Natural killer cell (primary cell): ENCODE measurements at regions not wholly inside any gene's neighbourhood (a gene's known extent, or its start where the extent isn't known, plus 50 kb on each side); places are given as distances from the start of the nearest gene placed in this dataset.
"Not testable (repeated sequence)": the region's sequence is repeated elsewhere in the genome, so short reads cannot be mapped to it uniquely, and the experiment has no call there.

ENCODE experiments used
- ATAC-seq, 3 donors: fragments of 150-1000 bp in 2 of 3; fragments of 200-7000 bp in 1 of 3; cut with Tn5 transposase; 1 replicate in 1 of 3; 2 replicates in 2 of 3; pipeline ENCODE4 v1.10.0; 2021; ENCODE audit warnings: mild to moderate bottlenecking in 2 of 3, moderate library complexity in 2 of 3
- DNase-seq, 2 donors: peaks; one replicate each; pipeline versions ENCODE4 v3.0.0 to v3.0.0-alpha.2; 2013 to 2021; ENCODE audit warnings: mixed read lengths in 1 of 2
- H3K27ac ChIP-seq: one replicate; pipeline ENCODE4 v1.5.1; 2013; ENCODE audit warnings: mild to moderate bottlenecking, low read length
- H3K27me3 ChIP-seq: one replicate; pipeline ENCODE4 v1.6.1; 2013; ENCODE audit warnings: low read length; ENCODE audit not compliant: control insufficient read depth, insufficient read depth
- H3K36me3 ChIP-seq: one replicate; pipeline ENCODE4 v1.6.1; 2013; ENCODE audit warnings: low read length; ENCODE audit not compliant: control insufficient read depth, insufficient read depth
- H3K4me1 ChIP-seq: one replicate; pipeline ENCODE4 v1.6.1; 2013; ENCODE audit warnings: low read length; ENCODE audit not compliant: control insufficient read depth, insufficient read depth
- H3K4me3 ChIP-seq: one replicate; pipeline ENCODE4 v1.5.1; 2013; ENCODE audit warnings: low read length
- H3K9me3 ChIP-seq: one replicate; pipeline ENCODE4 v1.6.1; 2013; ENCODE audit warnings: low read length; ENCODE audit not compliant: control insufficient read depth, insufficient read depth
- H3K27ac Mint-ChIP-seq, 2 donors: one replicate each; pipeline ENCODE4 v1.8.0; 2022; ENCODE audit warnings: mild to moderate bottlenecking in 2 of 2, mixed read lengths in 2 of 2, moderate library complexity in 1 of 2
- H3K27me3 Mint-ChIP-seq, 2 donors: one replicate each; pipeline ENCODE4 v1.8.0; 2022; ENCODE audit warnings: low read depth in 2 of 2, mixed read lengths in 2 of 2
- H3K36me3 Mint-ChIP-seq: one replicate; pipeline ENCODE4 v1.8.0; 2022; ENCODE audit warnings: mixed read lengths
- H3K4me1 Mint-ChIP-seq, 2 donors: one replicate each; pipeline ENCODE4 v1.8.0; 2022; ENCODE audit warnings: mixed read lengths in 2 of 2
- H3K4me3 Mint-ChIP-seq: one replicate; pipeline ENCODE4 v1.8.0; 2022; ENCODE audit warnings: mild to moderate bottlenecking, moderate library complexity, mixed read lengths
- H3K9me3 Mint-ChIP-seq, 2 donors: one replicate each; pipeline ENCODE4 v1.8.0; 2022; ENCODE audit warnings: mixed read lengths in 2 of 2
- CTCF ChIP-seq: fragments of 200-600 bp; IDR thresholded peaks from one replicate; pipeline ENCODE4 v1.8.0; 2022; ENCODE audit warnings: antibody characterized with exemption
- WGBS: methylation state at CpG from one replicate; pipeline ENCODE4 v1.1.7; 2013; ENCODE audit warnings: missing lambda C conversion rate; ENCODE audit not compliant: insufficient coverage; 5-methylcytosine and 5-hydroxymethylcytosine counted together
- intact Hi-C: fragments of 100-400 bp; cut with micrococcal nuclease; formaldehyde crosslinking; loops from one replicate; pipeline ENCODE4 v1.14.2; 2022

- no peaks in the 10 kb centered on the region for H3K9me3 Mint-ChIP-seq
- H3K27ac ChIP-seq: no peak overlapping the region
- WGBS: 60% methylated on average over 14 of the region's 15 CpGs
Measured at GRCh38 chrX:10676235-10676957, 56.0 kb upstream of the MID1 start.

DNA sequence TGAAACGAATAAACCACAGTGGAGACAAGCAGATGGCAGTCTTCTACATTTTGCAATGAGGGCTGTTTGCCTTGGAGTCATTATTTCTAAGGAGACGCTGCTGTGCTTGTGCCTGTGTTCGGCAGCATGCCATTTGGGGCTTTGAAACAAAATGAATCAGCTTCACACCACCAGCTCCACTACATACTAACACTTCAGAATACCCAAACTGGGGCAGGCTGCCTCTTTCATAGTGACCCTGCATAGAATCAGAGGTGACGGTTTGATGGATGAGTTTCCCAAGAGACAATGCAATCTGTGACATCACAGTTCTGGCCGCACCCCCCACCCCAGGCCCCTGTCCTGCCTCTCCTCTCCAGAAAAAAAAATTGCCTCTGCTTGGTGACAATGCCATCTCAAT is 57.1 kb upstream of the MID1 start:
- Histone ChIP-seq H3K27ac (no peak overlapping the region), H3K36me3 (no peaks in the 10 kb centered on the region), H3K9me3 (no peaks in the 10 kb centered on the region), H3K4me3 (no peak overlapping the region), H3K4me1 (no peaks in the 10 kb centered on the region), H3K27me3 (no peaks in the 10 kb centered on the region)
- 94% methylated on average over 4 of the region's 5 CpGs for WGBS
- Mint-ChIP-seq H3K36me3 (no peaks in the 10 kb centered on the region), H3K27ac (no peak overlapping the region), H3K9me3 (no peaks in the 10 kb centered on the region), H3K4me1 (no peaks in the 10 kb centered on the region), H3K27me3 (peaks cover 0 to 7% of the 10 kb centered on the region in 2 donors), H3K4me3 (no peak overlapping the region)
- DNase-seq: no peak
- ATAC-seq: no peak
- no peak for TF ChIP-seq CTCF
- intact Hi-C loops: no loop called here

More at GRCh38 chrX:10676235-10676957, 56.0 kb upstream of the MID1 start:
- ATAC-seq (no peak), DNase-seq (no peak)
- Histone ChIP-seq H3K36me3 (no peaks in the 10 kb centered on the region), H3K9me3 (no peaks in the 10 kb centered on the region), H3K4me1 (no peaks in the 10 kb centered on the region), H3K27me3 (no peaks in the 10 kb centered on the region), H3K4me3 (no peak overlapping the region)
- intact Hi-C loops: no loop called here
- no peaks in the 10 kb centered on the region for H3K4me1 Mint-ChIP-seq
- no peaks in the 10 kb centered on the region for H3K36me3 Mint-ChIP-seq
- no peak overlapping the region for H3K4me3 Mint-ChIP-seq
- H3K27me3 Mint-ChIP-seq: peaks cover 0 to 7% of the 10 kb centered on the region in 2 donors
- no peak overlapping the region for H3K27ac Mint-ChIP-seq
- TF ChIP-seq CTCF: no peak

DNA sequence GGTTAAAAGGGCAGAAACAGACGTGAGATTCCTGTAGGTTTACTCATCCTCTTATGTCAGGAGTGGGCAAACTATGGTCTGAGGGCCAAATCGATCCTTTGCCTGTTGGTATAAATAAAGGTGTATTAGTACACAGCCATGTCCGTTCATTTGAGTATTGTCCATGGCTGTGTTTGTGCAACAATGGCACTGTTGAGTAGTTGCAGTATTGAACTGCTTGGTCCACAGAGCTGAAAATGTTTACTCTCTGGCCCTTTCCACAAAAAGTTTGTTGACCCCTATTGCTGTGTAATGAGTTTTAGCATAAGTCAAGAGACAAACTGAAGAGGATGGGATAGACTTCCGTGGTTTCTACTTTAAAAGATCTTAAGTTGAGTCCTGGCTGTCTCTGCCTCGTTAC is 59.0 kb upstream of the MID1 start:
- intact Hi-C loops: no loop called here
- Histone ChIP-seq H3K27me3 (no peaks in the 10 kb centered on the region), H3K4me1 (no peaks in the 10 kb centered on the region), H3K36me3 (no peaks in the 10 kb centered on the region), H3K4me3 (no peak overlapping the region), H3K9me3 (no peaks in the 10 kb centered on the region), H3K27ac (no peak overlapping the region)
- Mint-ChIP-seq H3K4me1 (no peaks in the 10 kb centered on the region), H3K36me3 (no peaks in the 10 kb centered on the region), H3K27me3 (peaks cover 0 to 7% of the 10 kb centered on the region in 2 donors), H3K4me3 (no peak overlapping the region), H3K9me3 (no peaks in the 10 kb centered on the region), H3K27ac (no peak overlapping the region)
- no peak for TF ChIP-seq CTCF
- 86% methylated on average over 4 of the region's 5 CpGs for WGBS
- ATAC-seq: no peak
- DNase-seq: no peak

GRCh38 chrX:10681167-10681566 is 60.8 kb upstream of the MID1 start:
- no peaks in the 10 kb centered on the region for H3K9me3 Mint-ChIP-seq
- H3K27me3 Mint-ChIP-seq: peaks cover 0 to under 1% of the 10 kb centered on the region in 2 donors
- Histone ChIP-seq H3K27me3 (no peaks in the 10 kb centered on the region), H3K27ac (no peak overlapping the region), H3K4me1 (no peaks in the 10 kb centered on the region), H3K36me3 (no peaks in the 10 kb centered on the region), H3K4me3 (no peak overlapping the region), H3K9me3 (no peaks in the 10 kb centered on the region)
- no peak for ATAC-seq
- H3K27ac Mint-ChIP-seq: no peak overlapping the region
- H3K36me3 Mint-ChIP-seq: no peaks in the 10 kb centered on the region
- DNase-seq: no peak
- no peak overlapping the region for H3K4me3 Mint-ChIP-seq
- intact Hi-C loops: no loop called here
- no peak for TF ChIP-seq CTCF
- WGBS: 98% methylated on average over 4 of the region's 4 CpGs
- no peaks in the 10 kb centered on the region for H3K4me1 Mint-ChIP-seq

DNA sequence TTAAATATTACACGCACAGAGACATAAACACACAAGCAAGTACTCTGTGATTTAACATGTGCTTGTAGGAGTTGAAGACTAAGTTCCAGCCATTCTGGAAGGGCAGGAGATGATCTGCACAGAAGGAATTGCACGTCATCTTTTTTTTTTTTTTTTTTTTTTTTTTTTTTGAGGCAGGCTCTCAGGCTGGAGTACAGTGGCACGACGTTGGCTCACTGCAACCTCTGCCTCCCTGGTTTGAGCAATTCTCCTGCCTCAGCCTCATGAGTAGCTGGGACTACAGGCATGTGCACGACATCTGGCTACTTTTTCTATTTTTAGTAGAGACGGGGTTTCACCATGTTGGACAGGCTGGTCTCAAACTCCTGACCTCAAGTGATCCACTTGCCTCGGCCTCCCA is 63.2 kb upstream of the MID1 start:
- H3K36me3 Mint-ChIP-seq, ATAC-seq, H3K4me3 ChIP-seq, DNase-seq, H3K4me3 Mint-ChIP-seq, H3K4me1 Mint-ChIP-seq, intact Hi-C loops, H3K9me3 Mint-ChIP-seq, H3K4me1 ChIP-seq, H3K27me3 ChIP-seq, H3K27me3 Mint-ChIP-seq, H3K27ac ChIP-seq, H3K36me3 ChIP-seq, H3K27ac Mint-ChIP-seq, H3K9me3 ChIP-seq: not testable (repeated sequence)
- 79% methylated on average over 6 of the region's 7 CpGs for WGBS
